Adrenal gland (tissue), 5 donors: ENCODE measurements at regions not wholly inside any gene's neighbourhood (a gene's known extent, or its start where the extent isn't known, plus 50 kb on each side); places are given as distances from the start of the nearest gene placed in this dataset.

Source experiments
- CTCF ChIP-seq, 6 experiments: fragments of 450-650 bp in 4 of 6; fragments of 200-600 bp in 2 of 6; sonication (generic) in 1 of 6; IDR thresholded peaks; 1 replicate in 5 of 6; 2 replicates in 1 of 6; pipeline versions ENCODE4 v1.5.1 to v1.8.0; 2016 to 2021; ENCODE audit warnings: antibody characterized with exemption in 6 of 6, mild to moderate bottlenecking in 2 of 6, moderate library complexity in 1 of 6
- POLR2A ChIP-seq, 2 donors: fragments of 450-650 bp; IDR thresholded peaks; one replicate each; pipeline ENCODE4 v1.6.1; 2017; ENCODE audit warnings: antibody characterized with exemption in 2 of 2, mild to moderate bottlenecking in 2 of 2, moderate library complexity in 1 of 2
- donor health status: DM: no; HTN: no; CAD: no.

DNA sequence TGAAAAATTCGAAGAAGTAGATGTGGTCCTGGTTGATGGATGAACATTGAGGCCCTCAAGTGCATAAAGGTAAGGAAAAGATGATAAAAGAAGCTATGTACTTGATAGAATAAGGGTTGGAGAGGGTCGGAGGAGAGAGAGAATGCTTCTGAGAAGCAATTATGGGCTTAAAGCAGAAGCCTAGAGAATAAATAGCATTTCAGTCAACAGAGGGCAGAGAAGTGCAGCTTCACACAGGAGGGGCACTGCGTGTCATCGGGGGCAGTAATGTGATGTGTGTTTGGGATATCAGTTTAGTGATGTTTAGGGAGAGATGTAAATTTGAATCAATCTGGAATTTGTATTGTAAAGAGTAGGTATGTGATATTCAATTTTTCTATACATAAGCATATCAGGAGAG lies 334.5 kb downstream of the PIK3C3 start:
- TF ChIP-seq POLR2A (IDR thresholded peaks at IDR 0.05) (no peak), CTCF (IDR thresholded peaks at IDR 0.05) (no peak)
